ENCODE measurements at regions not wholly inside any gene's neighbourhood (a gene's known extent, or its start where the extent isn't known, plus 50 kb on each side); places are given as distances from the start of the nearest gene placed in this dataset.

DNA sequence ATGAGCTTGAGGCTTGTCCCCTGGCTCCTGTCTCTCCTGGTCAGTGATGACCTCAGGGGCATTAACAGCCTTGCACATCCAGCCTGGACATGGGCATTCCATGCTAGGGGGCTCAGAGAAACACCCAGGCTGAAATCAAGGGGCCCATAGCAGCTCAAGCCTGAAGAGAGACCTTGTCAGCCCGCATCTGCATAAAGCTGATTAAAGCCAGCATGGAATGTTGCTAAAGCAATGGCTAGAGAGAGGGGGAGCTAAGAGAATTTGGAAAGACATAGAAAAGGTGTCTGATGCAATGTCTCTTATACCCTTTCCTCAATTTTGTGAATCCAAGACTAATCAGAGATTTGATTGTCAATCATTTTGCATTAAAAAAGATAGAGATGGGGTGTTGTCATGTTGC is 51.4 kb upstream of the WSCD1 start:
- TF ChIP-seq CTCF (IDR thresholded peaks at IDR 0.05; ENCODE audit: low read depth, low read length): no peak

GRCh38 chr17:6019959-6020358 is 50.2 kb upstream of the WSCD1 start:
- in situ Hi-C loops (cut with HindIII; ENCODE audit: low sequenced_read_pairs): no loop called here
- H3K4me3 ChIP-seq (ENCODE audit: low read depth, low read length): no peak overlapping the region
- no peak for DNase-seq (ENCODE audit: low read depth, low spot score)
- TF ChIP-seq CTCF (IDR thresholded peaks at IDR 0.05; ENCODE audit: low read depth, low read length): no peak

More for the DNA sequence above, 51.4 kb upstream of the WSCD1 start:
- in situ Hi-C loops (cut with HindIII; ENCODE audit: low sequenced_read_pairs): no loop called here
- H3K4me3 ChIP-seq (ENCODE audit: low read depth, low read length): no peak overlapping the region
- no peak for DNase-seq (ENCODE audit: low read depth, low spot score)

GRCh38 chr17:6020376-6021010 is 49.7 kb upstream of the WSCD1 start:
- TF ChIP-seq CTCF (IDR thresholded peaks at IDR 0.05; ENCODE audit: low read depth, low read length): no peak
- no peak overlapping the region for H3K4me3 ChIP-seq (ENCODE audit: low read depth, low read length)
- no peak for DNase-seq (ENCODE audit: low read depth, low spot score)
- in situ Hi-C loops (cut with HindIII; ENCODE audit: low sequenced_read_pairs): no loop called here

All from astrocyte of the spinal cord (primary cell).